Spinal cord (tissue), 9 donors: ENCODE measurements at regions not wholly inside any gene's neighbourhood (a gene's known extent, or its start where the extent isn't known, plus 50 kb on each side); places are given as distances from the start of the nearest gene placed in this dataset.

Experiments used
- DNase-seq, 6 donors: peaks; one replicate each; pipeline versions ENCODE4 v3.0.0 to v3.0.0-alpha.2; 2013 to 2015; ENCODE audit warnings: low spot score in 6 of 6, low read depth in 4 of 6
- H3K27ac ChIP-seq: one replicate; pipeline ENCODE4 v1.5.1; 2013; ENCODE audit warnings: low read depth, low read length, control low read depth
- H3K27me3 ChIP-seq: one replicate; pipeline ENCODE4 v1.6.1; 2013; ENCODE audit warnings: low read length; ENCODE audit not compliant: control insufficient read depth, insufficient read depth
- H3K36me3 ChIP-seq: one replicate; pipeline ENCODE4 v1.6.1; 2013; ENCODE audit warnings: low read length; ENCODE audit not compliant: control insufficient read depth, insufficient read depth
- H3K4me1 ChIP-seq: one replicate; pipeline ENCODE4 v1.6.1; 2013; ENCODE audit warnings: low read length; ENCODE audit not compliant: control insufficient read depth, insufficient read depth
- H3K4me3 ChIP-seq: one replicate; pipeline ENCODE4 v1.5.1; 2013; ENCODE audit warnings: low read depth, low read length, control low read depth
- H3K9me3 ChIP-seq: one replicate; pipeline ENCODE4 v1.6.1; 2013; ENCODE audit warnings: low read length; ENCODE audit not compliant: control insufficient read depth, insufficient read depth
- WGBS: methylation state at CpG from one replicate; pipeline ENCODE4 v1.1.5; 2013; ENCODE audit warnings: missing lambda C conversion rate; ENCODE audit not compliant: insufficient coverage; 5-methylcytosine and 5-hydroxymethylcytosine counted together
- donor health status: healthy.

GRCh38 chr11:37571246-37571645, 973.2 kb upstream of the RAG2 start:
- no peak for DNase-seq
- Histone ChIP-seq H3K27me3 (no peaks in the 10 kb centered on the region), H3K27ac (no peak overlapping the region), H3K9me3 (no peaks in the 10 kb centered on the region), H3K4me1 (no peaks in the 10 kb centered on the region), H3K4me3 (no peak overlapping the region), H3K36me3 (no peaks in the 10 kb centered on the region)
- 100% methylated on average over 1 of the region's 2 CpGs for WGBS

DNA sequence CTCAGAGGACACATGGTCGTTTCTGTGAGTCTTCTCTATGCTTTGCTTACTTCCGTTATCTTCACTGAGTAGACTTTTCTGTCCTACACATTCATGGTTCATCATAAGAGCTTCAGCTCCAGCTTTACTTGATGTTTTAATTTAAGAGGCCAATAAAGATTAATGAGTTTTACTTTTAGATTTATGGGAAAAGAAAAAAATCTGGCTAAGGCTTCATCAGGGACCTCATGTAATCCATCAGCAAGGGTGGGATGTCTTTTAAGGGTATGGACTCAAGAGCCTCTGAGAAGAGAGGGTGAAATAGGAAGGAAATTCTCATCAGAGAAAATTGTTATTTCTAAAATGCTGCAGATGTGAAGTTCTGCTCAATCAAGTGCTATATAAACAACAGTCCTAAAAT, 963.0 kb upstream of the RAG2 start:
- WGBS = no CpG with 5 or more reads among the region's 2 CpGs
- Histone ChIP-seq H3K27me3 (no peaks in the 10 kb centered on the region), H3K27ac (no peak overlapping the region), H3K9me3 (no peaks in the 10 kb centered on the region), H3K4me3 (no peak overlapping the region), H3K36me3 (no peaks in the 10 kb centered on the region), H3K4me1 (no peaks in the 10 kb centered on the region)
- DNase-seq = no peak

- no peak for DNase-seq
- Histone ChIP-seq H3K4me1 (no peaks in the 10 kb centered on the region), H3K36me3 (no peaks in the 10 kb centered on the region), H3K27me3 (no peaks in the 10 kb centered on the region), H3K9me3 (no peaks in the 10 kb centered on the region), H3K27ac (no peak overlapping the region), H3K4me3 (no peak overlapping the region)
- 96% methylated on average over 4 of the region's 4 CpGs for WGBS
Measured at GRCh38 chr11:37560346-37560745, 962.3 kb upstream of the RAG2 start.

- Histone ChIP-seq H3K27ac (no peak overlapping the region), H3K27me3 (no peaks in the 10 kb centered on the region), H3K4me1 (no peaks in the 10 kb centered on the region), H3K4me3 (no peak overlapping the region), H3K36me3 (no peaks in the 10 kb centered on the region), H3K9me3 (no peaks in the 10 kb centered on the region)
- WGBS = no CpG with 5 or more reads among the region's 1 CpG
- no peak for DNase-seq
Measured at GRCh38 chr11:37558619-37559210, 960.7 kb upstream of the RAG2 start.

GRCh38 chr11:37557990-37558389, 960.0 kb upstream of the RAG2 start:
- no CpG with 5 or more reads among the region's 1 CpG for WGBS
- no peak overlapping the region for H3K27ac ChIP-seq

DNA sequence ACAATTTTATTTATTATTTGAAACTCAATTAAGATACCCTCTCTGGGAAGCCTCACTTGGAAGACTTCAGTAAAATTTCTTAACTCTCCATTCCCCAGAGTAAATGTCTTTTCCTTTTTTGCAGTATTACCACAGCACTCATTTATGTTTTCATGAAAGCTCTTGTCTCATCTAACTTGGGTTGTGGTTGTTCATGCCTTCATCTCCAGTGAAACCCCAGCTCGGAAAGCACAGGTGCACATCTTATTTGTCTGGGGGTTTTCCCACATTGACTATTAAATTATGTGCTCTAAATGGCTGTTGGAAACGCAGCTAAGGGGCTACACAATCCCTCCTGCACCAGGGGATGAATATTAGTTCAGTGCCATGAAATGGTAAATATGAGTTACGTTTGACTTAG, 954.2 kb upstream of the RAG2 start:
- WGBS = no CpG with 5 or more reads among the region's 3 CpGs
- H3K9me3 ChIP-seq = no peaks in the 10 kb centered on the region
- H3K27ac ChIP-seq = no peak overlapping the region
- H3K27me3 ChIP-seq = no peaks in the 10 kb centered on the region
- H3K4me3 ChIP-seq = no peak overlapping the region
- no peaks in the 10 kb centered on the region for H3K4me1 ChIP-seq
- no peaks in the 10 kb centered on the region for H3K36me3 ChIP-seq
- no peak for DNase-seq

More at GRCh38 chr11:37557990-37558389, 960.0 kb upstream of the RAG2 start:
- no peaks in the 10 kb centered on the region for H3K9me3 ChIP-seq
- DNase-seq = peak in 1 of 6 donors; percentile 2
- no peaks in the 10 kb centered on the region for H3K4me1 ChIP-seq
- H3K4me3 ChIP-seq = no peak overlapping the region
- H3K27me3 ChIP-seq = no peaks in the 10 kb centered on the region
- no peaks in the 10 kb centered on the region for H3K36me3 ChIP-seq

DNA sequence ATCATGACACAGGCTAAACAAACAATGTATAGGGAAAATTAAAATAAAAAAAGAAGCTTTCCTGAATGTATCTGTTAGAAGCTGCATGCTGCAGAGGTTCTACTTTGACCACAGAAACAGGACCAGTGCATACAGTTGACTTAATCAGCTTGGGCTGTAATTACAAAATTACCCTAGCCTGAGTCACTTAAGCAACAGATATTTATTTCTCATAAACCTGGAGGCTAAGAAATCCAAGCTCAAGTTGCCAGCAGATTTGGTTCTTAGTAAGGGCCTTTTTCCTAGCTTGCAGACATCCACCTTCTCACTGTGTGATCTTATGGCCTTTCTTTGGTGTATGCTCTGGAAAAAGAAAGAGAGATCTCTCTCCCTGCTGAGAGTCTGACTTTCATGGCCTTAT, 946.5 kb upstream of the RAG2 start:
- Histone ChIP-seq H3K27me3 (no peaks in the 10 kb centered on the region), H3K4me1 (no peaks in the 10 kb centered on the region), H3K9me3 (peaks cover 4% of the 10 kb centered on the region), H3K36me3 (no peaks in the 10 kb centered on the region), H3K4me3 (no peak overlapping the region), H3K27ac (no peak overlapping the region)
- no peak for DNase-seq

GRCh38 chr11:37533830-37534229, 935.8 kb upstream of the RAG2 start:
- H3K9me3 ChIP-seq = peaks cover 5% of the 10 kb centered on the region
- H3K4me3 ChIP-seq = no peak overlapping the region
- no peaks in the 10 kb centered on the region for H3K36me3 ChIP-seq
- H3K27me3 ChIP-seq = no peaks in the 10 kb centered on the region
- no peaks in the 10 kb centered on the region for H3K4me1 ChIP-seq
- WGBS = 100% methylated on average over 2 of the region's 4 CpGs
- DNase-seq = no peak
- H3K27ac ChIP-seq = no peak overlapping the region

DNA sequence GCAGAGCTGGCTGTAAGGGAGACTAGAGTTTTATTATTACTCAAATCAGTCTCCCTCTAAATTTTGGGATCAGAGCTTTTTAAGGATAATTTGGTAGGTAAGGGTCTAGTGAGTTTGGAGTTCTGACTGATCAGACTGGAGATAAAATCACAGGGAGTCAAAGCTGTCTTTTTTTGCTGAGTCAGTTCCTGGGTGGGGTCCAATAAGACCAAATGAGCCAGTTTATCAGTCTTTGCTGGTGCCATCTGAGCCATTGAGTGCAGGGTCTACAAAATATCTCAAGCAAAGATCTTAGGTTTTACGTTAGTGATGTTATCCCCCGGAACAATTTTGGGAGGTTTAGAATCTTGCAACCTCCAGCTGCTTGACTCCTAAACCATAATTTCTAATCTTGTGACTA, 935.1 kb upstream of the RAG2 start:
- WGBS = no CpG with 5 or more reads among the region's 2 CpGs
- no peaks in the 10 kb centered on the region for H3K4me1 ChIP-seq

GRCh38 chr11:37532271-37532670, 934.2 kb upstream of the RAG2 start:
- Histone ChIP-seq H3K4me3 (no peak overlapping the region), H3K4me1 (no peaks in the 10 kb centered on the region), H3K27ac (no peak overlapping the region), H3K27me3 (no peaks in the 10 kb centered on the region), H3K36me3 (no peaks in the 10 kb centered on the region), H3K9me3 (peaks cover 7% of the 10 kb centered on the region)
- DNase-seq = no peak
- 56% methylated on average over 2 of the region's 2 CpGs for WGBS

More for the DNA sequence above, 935.1 kb upstream of the RAG2 start:
- Histone ChIP-seq H3K4me3 (no peak overlapping the region), H3K9me3 (peaks cover 7% of the 10 kb centered on the region), H3K27me3 (no peaks in the 10 kb centered on the region), H3K27ac (no peak overlapping the region), H3K36me3 (no peaks in the 10 kb centered on the region)
- DNase-seq = no peak
